GM18520 (cell line): ENCODE measurements at regions not wholly inside any gene's neighbourhood (a gene's known extent, or its start where the extent isn't known, plus 50 kb on each side); places are given as distances from the start of the nearest gene placed in this dataset.
"Not testable (repeated sequence)": the region's sequence is repeated elsewhere in the genome, so short reads cannot be mapped to it uniquely, and the experiment has no call there.

Experiments
- ATAC-seq: cut with Tn5 transposase; IDR thresholded peaks from one replicate; pipeline ENCODE4 v1.9.1; 2021; ENCODE audit not compliant: unreplicated experiment

- ATAC-seq = no peak
These were observed 2155.1 kb upstream of the AGA start for GRCh38 chr4:179597301-179597700.

GRCh38 chr4:179601671-179602070 is 2159.4 kb upstream of the AGA start:
- ATAC-seq = no peak

GRCh38 chr4:179605196-179605595 is 2163.0 kb upstream of the AGA start:
- no peak for ATAC-seq

- no peak for ATAC-seq
These were observed 2164.8 kb upstream of the AGA start for GRCh38 chr4:179607003-179607402.

- no peak for ATAC-seq
These were observed 2173.5 kb upstream of the AGA start for GRCh38 chr4:179615704-179616103.

- ATAC-seq = no peak
These were observed 2176.7 kb upstream of the AGA start for GRCh38 chr4:179618966-179619365.

GRCh38 chr4:179624768-179625181 is 2182.5 kb upstream of the AGA start:
- no peak for ATAC-seq

- ATAC-seq = no peak
These were observed 2183.2 kb upstream of the AGA start for GRCh38 chr4:179625406-179625805.

- no peak for ATAC-seq
These were observed 2184.4 kb upstream of the AGA start for GRCh38 chr4:179626687-179627086.

- no peak for ATAC-seq
These were observed 2189.1 kb upstream of the AGA start for GRCh38 chr4:179631321-179631720.

- no peak for ATAC-seq
These were observed 2192.6 kb upstream of the AGA start for GRCh38 chr4:179634862-179635261.

GRCh38 chr4:179662522-179662921 is 2220.3 kb upstream of the AGA start:
- no peak for ATAC-seq

- no peak for ATAC-seq
These were observed 2221.6 kb upstream of the AGA start for GRCh38 chr4:179663641-179664429.

GRCh38 chr4:179664430-179665027 is 2222.3 kb upstream of the AGA start:
- ATAC-seq = no peak

- no peak for ATAC-seq
These were observed 2224.0 kb upstream of the AGA start for GRCh38 chr4:179666226-179666625.

- ATAC-seq = no peak
These were observed 2229.4 kb upstream of the AGA start for GRCh38 chr4:179671609-179672008.

- no peak for ATAC-seq
These were observed 2236.0 kb upstream of the AGA start for GRCh38 chr4:179678093-179678814.

GRCh38 chr4:179683661-179684060 is 2241.4 kb upstream of the AGA start:
- not testable (repeated sequence) for ATAC-seq

- ATAC-seq = no peak
These were observed 2250.0 kb upstream of the AGA start for GRCh38 chr4:179692222-179692621.

- no peak for ATAC-seq
These were observed 2252.9 kb upstream of the AGA start for GRCh38 chr4:179695175-179695574.

GRCh38 chr4:179698321-179698720 is 2256.1 kb upstream of the AGA start:
- ATAC-seq = no peak
